Limb (tissue), 2 donors: ENCODE measurements at regions not wholly inside any gene's neighbourhood (a gene's known extent, or its start where the extent isn't known, plus 50 kb on each side); places are given as distances from the start of the nearest gene placed in this dataset.
"Not testable (repeated sequence)": the region's sequence is repeated elsewhere in the genome, so short reads cannot be mapped to it uniquely, and the experiment has no call there.

Experiments used
- DNase-seq, 2 donors: peaks; one replicate each; pipeline ENCODE4 v3.0.0-alpha.2; 2016; ENCODE audit errors: extremely low spot score in 2 of 2

DNA sequence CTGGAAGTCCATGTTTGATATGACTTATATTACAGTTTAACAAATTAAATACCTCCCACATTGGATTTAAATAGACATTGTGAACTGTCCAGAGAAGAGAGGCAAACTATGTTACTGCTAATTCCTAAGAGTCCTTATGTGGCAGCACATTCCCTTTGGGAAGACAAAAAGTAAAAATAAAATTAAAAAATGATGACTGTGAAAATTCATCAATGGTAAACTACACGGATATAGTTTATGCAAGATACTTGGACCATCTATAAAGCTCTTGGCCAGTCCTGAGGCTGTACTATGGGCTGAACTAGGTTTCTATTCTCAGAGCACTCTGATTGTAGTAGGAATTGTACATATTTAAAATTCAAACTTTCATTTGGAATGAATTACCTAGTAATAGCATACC, 206.4 kb downstream of the LRRK2 start:
- DNase-seq: no peak

GRCh38 chr12:40435251-40435650, 210.5 kb downstream of the LRRK2 start:
- DNase-seq: no peak

- no peak for DNase-seq
These were observed 211.2 kb downstream of the LRRK2 start for GRCh38 chr12:40435951-40436350.

DNA sequence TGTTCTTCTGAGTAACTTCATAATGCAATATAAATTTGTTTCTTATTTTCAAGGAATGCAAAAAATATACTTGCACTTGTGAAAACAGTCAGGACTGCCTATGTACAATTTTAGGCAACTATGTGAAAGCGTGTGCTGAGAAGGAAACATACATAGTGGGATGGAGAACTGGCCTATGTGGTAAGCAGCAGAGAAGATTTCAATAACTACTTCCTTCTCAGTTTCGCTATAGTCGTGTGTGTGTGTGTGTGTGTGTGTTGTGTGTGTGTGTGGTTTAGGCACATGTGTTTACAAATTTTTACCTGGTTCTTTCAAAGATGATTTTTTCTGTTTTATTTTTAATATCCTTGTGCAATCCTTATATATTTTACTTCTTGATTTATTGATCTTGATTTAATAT, 211.8 kb downstream of the LRRK2 start:
- no peak for DNase-seq

DNA sequence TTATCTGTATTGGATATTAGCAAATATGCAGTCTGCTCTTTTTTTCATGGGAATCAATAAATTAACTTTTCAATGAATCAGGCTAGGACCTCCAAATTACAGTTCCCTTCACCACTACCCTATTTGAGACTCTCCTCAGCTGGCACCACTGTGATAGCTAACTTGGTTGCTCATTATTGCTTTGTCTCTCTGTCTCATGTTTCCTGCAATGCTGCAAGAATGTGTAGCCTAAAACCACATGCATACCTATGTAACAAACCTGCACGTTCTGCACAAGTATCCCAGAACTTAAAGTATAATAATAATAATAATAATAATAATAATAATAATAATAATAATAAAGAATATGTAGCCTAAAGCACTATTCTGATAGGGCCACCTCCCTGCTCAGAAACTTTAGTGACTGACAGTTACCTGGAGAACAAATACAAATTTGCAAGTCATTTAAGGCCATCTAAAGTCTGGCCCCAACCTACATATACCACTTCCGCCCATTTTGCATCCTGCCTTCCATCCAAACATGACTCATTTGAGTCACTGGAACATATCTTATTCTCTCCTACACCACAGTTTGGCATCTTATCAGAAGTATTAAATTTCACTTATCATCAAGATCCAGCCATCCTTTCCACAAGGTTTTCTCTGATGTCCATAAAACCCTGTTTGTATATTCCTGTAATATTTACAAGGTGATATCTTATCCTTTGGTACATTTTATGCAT, 215.1 kb downstream of the LRRK2 start:
- no peak for DNase-seq

DNA sequence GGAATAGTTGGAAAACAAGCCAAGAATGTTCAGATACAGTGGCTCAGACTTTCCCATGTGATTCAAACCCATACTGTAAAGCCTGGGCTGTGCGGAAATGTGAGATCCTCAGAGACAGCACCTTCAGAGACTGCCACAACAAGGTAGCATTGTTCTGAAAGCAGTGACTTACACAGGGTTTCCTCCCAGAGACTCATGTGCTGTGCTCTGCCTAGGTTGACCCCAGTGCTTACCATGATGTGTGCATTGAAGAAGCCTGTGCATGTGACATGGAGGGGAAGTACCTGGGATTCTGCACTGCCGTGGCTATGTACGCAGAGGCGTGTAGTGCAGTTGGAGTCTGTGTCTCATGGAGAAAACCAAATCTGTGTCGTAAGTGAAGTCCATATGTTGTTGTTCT, 219.4 kb downstream of the LRRK2 start:
- no peak for DNase-seq

GRCh38 chr12:40446385-40446784, 221.6 kb downstream of the LRRK2 start:
- no peak for DNase-seq

- DNase-seq: not testable (repeated sequence)
These were observed 223.7 kb downstream of the LRRK2 start for GRCh38 chr12:40448523-40448922.

DNA sequence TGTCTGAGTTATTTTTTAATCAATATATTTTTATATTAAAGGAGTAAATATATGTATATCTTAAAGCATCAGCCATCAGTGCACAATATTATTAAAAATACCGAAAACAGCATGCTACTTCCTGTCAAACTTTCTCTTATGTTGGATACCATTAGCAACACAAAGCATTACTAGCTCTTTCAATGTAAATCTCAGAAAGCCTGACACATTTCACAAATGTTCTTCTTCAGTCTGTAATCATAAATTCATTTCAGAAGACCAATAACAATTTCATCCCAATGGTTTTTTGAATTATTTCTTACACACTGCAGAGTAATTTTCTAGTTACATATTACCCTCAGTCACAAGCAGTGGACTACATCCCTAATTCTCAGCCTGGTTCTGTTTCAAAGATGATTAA, 226.9 kb downstream of the LRRK2 start:
- DNase-seq: no peak

- no peak for DNase-seq
These were observed 228.1 kb upstream of the CNTN1 start for GRCh38 chr12:40464121-40464520.

GRCh38 chr12:40469736-40470135, 222.5 kb upstream of the CNTN1 start:
- peak in 1 of 2 donors; percentile 20 for DNase-seq

GRCh38 chr12:40473962-40474361, 218.3 kb upstream of the CNTN1 start:
- no peak for DNase-seq

DNA sequence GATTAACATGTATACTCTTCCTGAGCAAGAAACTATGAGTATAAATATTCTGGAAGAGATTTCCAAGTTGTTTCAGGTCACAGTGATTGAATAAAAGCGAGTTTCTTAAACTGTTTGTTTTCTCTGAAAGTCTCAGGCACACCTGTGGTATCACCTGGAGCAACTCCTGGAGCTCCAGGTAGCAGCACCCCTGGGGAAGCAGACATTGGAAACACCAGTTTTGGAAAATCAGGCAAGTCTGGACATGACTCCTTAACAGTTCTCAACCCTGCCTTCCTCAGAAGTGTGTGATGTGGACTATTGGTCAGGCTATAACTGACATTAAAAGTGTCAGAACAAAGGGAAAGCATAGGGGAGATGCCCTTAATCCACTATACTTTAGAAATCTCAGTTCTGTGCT, 217.6 kb upstream of the CNTN1 start:
- DNase-seq: no peak

DNA sequence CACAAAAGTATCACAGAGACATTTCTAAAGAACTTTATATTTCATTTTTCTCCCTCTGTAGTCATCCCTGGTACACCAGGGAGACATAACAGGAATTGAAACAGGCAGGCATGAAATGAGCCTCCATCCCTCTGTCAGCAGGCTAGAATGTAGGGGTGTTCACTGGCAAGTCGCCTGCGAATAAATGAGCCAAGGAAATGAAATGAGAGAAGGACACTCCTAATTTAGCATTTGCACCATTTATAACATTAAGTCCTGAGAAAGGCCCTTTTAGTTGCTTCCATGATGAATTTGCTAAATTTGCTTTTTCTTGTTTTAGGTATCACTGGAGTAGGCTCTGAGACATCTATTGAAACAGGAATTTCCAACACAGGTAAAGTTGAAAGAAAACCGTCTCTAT, 192.4 kb upstream of the CNTN1 start:
- no peak for DNase-seq

DNA sequence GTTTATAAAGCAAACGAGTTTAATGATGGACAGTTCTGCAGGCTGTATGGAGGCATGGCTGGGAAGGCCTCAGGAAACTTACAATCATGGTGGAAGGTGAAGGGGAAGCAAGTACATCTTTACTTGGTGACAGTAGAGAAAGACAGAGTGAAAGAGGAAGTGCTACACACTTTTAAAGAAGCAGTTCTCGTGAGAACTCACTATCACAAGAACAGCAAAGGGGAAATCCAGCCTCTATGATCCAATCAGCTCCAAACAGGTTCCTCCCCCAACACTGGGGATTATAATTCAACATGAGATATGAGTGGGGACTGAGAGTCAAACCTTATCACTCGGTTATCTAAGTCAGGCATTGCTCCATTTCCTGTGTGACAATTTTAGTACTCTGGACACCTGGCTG, 189.9 kb upstream of the CNTN1 start:
- no peak for DNase-seq

- DNase-seq: no peak
These were observed 186.9 kb upstream of the CNTN1 start for GRCh38 chr12:40505327-40505726.

DNA sequence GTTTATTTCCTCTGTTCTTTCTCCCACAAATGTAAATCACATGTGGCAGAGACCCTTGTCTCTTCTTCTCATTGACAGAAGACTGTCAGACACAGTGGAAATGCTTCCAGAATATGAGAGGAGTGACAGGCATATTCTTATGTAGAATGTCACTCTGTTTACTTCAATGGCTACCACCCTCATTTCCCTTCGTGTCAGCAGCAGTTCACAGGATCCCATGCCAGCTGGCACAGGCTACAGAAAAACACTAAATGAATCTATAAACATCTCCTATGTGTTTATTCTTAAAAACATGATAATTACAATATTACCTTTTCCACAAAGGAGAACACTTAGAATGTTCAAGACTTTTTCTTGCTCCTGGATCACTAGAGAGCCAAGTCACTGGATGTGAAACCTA, 183.8 kb upstream of the CNTN1 start:
- no peak for DNase-seq

DNA sequence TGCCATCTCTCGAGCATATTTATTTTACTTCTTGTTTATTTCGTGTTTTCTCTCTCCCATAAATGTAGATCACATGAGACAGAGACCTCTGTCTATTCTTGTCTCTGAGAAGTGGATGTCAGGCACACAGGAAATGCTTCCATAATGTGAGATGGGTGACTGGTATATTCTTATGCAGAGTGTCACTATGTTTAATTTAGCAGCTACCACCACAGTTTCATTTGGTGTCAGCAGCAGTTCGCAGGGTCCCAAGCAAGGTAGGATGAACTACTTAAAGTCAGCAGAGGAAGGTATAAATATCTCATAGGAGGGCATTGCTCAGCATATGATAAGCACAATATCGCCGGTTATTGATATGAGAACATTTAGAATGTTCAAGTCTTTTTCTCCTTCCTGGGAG, 180.9 kb upstream of the CNTN1 start:
- DNase-seq: no peak

DNA sequence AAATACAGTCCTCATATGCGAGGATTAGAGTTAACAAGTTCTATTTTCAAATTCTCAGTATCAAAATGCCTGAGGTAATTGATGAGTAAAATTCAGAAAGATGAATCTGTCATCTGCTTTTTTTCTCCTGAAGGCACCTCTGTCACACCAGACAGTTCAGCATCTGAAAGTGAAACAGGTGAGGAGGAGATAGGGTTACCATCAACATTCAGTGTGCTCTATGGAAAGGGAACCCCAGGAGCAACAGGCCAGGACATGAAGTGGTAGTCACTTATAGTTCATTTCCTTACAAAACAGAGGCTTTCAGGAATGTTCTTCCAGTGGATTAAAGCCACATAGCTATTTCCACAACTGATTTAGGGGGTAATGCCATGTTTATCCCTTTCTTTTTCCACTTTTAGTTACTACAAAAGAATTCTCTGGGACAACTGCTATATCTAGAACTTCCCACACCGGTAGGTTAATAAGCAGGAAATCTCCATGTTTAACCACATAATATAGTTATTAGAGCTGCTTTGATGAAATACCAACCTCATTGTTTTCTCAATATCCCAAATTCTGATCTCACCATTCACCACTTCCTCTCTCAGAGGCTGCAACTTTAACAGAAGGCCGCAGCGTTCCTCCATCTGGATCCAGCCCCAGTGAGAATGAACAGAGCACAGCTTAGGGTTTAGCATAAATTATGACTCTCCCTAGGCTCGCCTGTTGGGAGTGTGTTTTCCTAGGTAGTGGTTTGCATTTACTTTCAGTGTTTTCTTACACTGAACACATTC, 177.0 kb upstream of the CNTN1 start:
- DNase-seq: peak in 1 of 2 donors; percentile 13

DNA sequence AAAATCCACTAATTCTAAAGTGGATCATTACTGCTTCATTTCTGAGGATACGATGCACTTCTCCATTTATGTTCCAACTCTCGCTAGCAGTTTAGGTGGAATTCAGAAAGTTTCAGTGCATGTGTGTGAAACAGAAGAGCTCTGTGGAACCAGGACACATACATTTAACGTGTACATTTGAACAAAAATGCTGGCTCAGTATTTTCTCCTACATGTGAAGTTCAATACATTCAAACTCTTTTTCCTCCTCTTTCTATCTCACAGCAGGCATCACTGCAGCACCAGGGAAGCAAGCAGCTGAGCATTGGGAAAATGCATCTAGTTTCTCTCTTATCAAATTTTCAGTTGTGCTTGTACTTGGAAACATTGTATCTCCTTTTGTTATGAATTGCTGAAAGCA, 169.4 kb upstream of the CNTN1 start:
- DNase-seq: no peak

DNA sequence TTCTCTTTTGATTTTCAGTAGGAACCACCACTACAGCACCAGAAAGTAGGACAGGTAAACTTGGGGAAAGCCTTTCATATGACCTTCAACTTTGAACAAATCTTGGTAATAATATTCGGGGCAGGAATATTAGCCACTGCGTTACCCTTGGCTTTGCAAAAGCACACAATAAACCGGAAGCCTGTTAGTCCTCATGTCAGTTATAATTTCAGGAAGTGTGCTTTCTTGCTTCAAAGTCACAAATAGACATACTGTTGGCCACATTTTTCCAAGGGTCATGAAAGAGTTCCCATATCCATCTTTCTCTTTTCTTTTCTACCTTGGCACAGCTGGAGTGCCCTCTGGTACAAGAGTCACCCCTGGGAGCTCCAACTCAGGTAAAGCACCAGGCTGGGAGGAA, 167.2 kb upstream of the CNTN1 start:
- DNase-seq: no peak

DNA sequence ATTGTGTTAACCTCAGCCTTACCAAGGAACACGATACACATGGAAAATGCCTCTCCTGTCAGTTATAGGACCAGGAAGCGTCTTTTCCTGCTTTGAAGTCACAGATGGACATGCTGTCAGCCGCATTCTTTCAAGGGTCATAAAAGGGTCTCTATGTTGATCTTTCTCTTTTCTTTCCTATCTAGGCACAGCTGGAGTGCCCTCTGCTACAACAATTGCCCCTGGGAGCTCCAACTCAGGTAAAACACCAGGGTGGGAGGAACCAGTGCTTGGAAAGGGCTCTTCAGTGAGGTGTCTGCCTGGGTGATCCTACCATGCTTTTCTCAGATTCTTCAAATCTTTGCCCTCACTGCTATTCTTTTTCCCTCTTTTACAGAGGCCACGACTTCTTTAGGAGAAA, 157.4 kb upstream of the CNTN1 start:
- no peak for DNase-seq

- DNase-seq: no peak
These were observed 140.8 kb upstream of the CNTN1 start for GRCh38 chr12:40551466-40551865.
